T-helper 2 cell treated with Interferon-gamma antibody and Interleukin-4, amounts not matched to agents 5 μg/mL and 100 μg/mL, for 36 hours (primary cell): ENCODE measurements at regions not wholly inside any gene's neighbourhood (a gene's known extent, or its start where the extent isn't known, plus 50 kb on each side); places are given as distances from the start of the nearest gene placed in this dataset.

Experiments
- DNase-seq: peaks from one replicate; pipeline ENCODE4 v3.0.0; 2021; ENCODE audit warnings: low spot score
- H3K27ac Mint-ChIP-seq: one replicate; pipeline ENCODE4 v1.8.0; 2021; ENCODE audit warnings: mild to moderate bottlenecking, mixed read lengths
- H3K27me3 Mint-ChIP-seq: one replicate; pipeline ENCODE4 v1.8.0; 2021; ENCODE audit warnings: low read depth, mixed read lengths
- H3K36me3 Mint-ChIP-seq: one replicate; pipeline ENCODE4 v1.8.0; 2021; ENCODE audit warnings: low read depth, mixed read lengths
- H3K4me1 Mint-ChIP-seq: one replicate; pipeline ENCODE4 v1.8.0; 2021; ENCODE audit warnings: low read depth, mixed read lengths
- H3K4me3 Mint-ChIP-seq: one replicate; pipeline ENCODE4 v1.8.0; 2022; ENCODE audit warnings: mild to moderate bottlenecking, moderate library complexity, mixed read lengths
- H3K9me3 Mint-ChIP-seq: one replicate; pipeline ENCODE4 v1.8.0; 2021; ENCODE audit warnings: mixed read lengths

DNA sequence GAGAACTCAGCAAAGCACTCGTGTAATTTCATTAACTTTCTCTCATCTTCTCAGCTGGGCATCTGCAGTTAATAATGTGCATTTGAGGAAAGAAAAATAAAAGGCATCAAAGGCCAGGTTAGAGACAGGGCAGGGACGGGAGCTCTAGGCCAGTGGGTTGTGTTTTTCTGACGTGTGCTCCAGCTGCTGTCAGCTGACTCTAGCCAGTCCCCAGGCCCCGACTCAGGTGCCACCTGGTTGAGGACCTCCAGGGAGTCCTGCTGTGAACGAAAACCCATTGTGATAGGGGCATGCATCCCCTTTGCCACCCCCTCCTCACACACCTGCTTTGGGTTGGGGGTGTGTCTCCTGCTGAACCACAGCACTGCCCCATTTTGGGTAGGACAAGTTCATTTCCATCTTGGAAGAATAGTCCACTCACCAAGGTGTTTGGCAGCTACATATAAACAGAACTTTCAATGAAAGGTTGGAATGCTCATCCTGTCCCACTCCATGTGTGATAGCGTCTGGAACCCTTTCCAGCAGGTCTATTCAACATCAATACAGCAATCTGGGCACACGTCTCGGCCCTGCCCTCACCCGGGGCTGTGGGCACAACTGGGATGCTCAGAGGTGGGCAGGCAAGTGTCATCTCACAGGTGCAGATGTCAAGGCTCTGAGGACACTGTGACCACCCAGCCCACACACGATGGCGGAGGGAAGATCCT lies 146.1 kb upstream of the FAM20C start:
- H3K9me3 Mint-ChIP-seq: no peaks in the 10 kb centered on the region
- no peak overlapping the region for H3K27ac Mint-ChIP-seq
- no peaks in the 10 kb centered on the region for H3K4me1 Mint-ChIP-seq
- no peaks in the 10 kb centered on the region for H3K36me3 Mint-ChIP-seq
- no peak overlapping the region for H3K4me3 Mint-ChIP-seq
- H3K27me3 Mint-ChIP-seq: peaks cover 2% of the 10 kb centered on the region
- peak; percentile 1 for DNase-seq

GRCh38 chr7:46830-47140 lies 145.6 kb upstream of the FAM20C start:
- H3K36me3 Mint-ChIP-seq: no peaks in the 10 kb centered on the region
- no peak for DNase-seq
- H3K4me3 Mint-ChIP-seq: no peak overlapping the region
- peaks cover 2% of the 10 kb centered on the region for H3K27me3 Mint-ChIP-seq
- H3K4me1 Mint-ChIP-seq: no peaks in the 10 kb centered on the region
- no peak overlapping the region for H3K27ac Mint-ChIP-seq
- no peaks in the 10 kb centered on the region for H3K9me3 Mint-ChIP-seq

DNA sequence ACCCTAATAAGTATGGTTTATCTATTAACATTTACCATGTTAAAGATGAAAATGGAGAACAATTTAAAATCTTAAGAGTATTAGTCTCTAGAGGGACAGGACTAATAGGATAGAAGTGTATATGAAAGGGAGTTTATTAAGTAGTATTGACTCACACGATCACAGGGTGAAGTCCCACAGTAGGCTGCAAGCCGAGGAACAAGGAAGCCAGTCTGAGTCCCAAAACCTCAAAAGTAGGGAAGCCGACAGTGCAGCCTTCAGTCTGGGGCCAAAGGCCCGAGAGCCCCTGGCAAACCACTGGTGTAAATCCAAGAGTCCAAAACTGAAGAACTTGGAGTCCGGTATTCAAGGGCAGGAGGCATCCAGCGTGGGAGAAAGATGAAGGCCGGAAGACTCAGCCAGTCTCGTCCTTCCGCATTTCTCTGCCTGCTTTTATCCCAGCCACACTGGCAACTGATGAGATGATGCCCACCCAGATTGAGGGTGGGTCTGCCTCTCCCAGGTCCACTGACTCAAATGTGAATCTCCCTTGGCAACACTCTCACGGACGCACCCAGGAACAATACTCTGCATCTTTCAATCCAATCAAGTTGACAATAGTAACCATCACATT lies 140.8 kb upstream of the FAM20C start:
- Mint-ChIP-seq H3K36me3 (no peaks in the 10 kb centered on the region), H3K4me3 (no peak overlapping the region), H3K27ac (no peak overlapping the region), H3K9me3 (no peaks in the 10 kb centered on the region), H3K27me3 (no peaks in the 10 kb centered on the region), H3K4me1 (no peaks in the 10 kb centered on the region)
- DNase-seq: no peak

- no peak overlapping the region for H3K27ac Mint-ChIP-seq
- no peaks in the 10 kb centered on the region for H3K36me3 Mint-ChIP-seq
- no peaks in the 10 kb centered on the region for H3K9me3 Mint-ChIP-seq
- H3K27me3 Mint-ChIP-seq: no peaks in the 10 kb centered on the region
- no peak overlapping the region for H3K4me3 Mint-ChIP-seq
- no peaks in the 10 kb centered on the region for H3K4me1 Mint-ChIP-seq
- no peak for DNase-seq
Measured at GRCh38 chr7:52100-52499, 140.3 kb upstream of the FAM20C start.

DNA sequence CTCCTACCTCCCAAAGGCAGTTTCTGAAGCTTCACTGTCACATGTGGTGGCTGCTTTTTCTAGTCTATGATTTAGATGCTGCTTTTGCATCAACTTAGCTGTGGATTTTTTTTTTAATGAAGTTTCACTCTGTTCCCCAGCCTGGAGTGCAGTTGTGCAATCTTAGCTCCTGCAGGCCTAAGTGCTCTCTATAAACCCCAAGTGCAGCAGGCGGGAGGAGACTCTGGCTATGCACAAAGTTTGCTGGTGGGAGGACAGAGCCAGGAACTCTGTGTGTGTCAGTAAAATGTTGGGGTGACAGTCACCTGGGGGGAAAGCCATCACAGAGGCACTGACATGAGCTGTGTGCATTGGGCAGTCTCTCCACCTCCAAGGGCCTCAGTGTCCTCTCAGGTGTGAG lies 138.8 kb upstream of the FAM20C start:
- Mint-ChIP-seq H3K4me3 (no peak overlapping the region), H3K36me3 (no peaks in the 10 kb centered on the region), H3K9me3 (no peaks in the 10 kb centered on the region), H3K27ac (no peak overlapping the region), H3K27me3 (no peaks in the 10 kb centered on the region), H3K4me1 (no peaks in the 10 kb centered on the region)
- no peak for DNase-seq

GRCh38 chr7:54615-55014 lies 137.8 kb upstream of the FAM20C start:
- H3K27ac Mint-ChIP-seq: no peak overlapping the region
- no peaks in the 10 kb centered on the region for H3K27me3 Mint-ChIP-seq
- H3K4me1 Mint-ChIP-seq: no peaks in the 10 kb centered on the region
- DNase-seq: no peak
- no peaks in the 10 kb centered on the region for H3K36me3 Mint-ChIP-seq
- no peak overlapping the region for H3K4me3 Mint-ChIP-seq
- H3K9me3 Mint-ChIP-seq: no peaks in the 10 kb centered on the region

DNA sequence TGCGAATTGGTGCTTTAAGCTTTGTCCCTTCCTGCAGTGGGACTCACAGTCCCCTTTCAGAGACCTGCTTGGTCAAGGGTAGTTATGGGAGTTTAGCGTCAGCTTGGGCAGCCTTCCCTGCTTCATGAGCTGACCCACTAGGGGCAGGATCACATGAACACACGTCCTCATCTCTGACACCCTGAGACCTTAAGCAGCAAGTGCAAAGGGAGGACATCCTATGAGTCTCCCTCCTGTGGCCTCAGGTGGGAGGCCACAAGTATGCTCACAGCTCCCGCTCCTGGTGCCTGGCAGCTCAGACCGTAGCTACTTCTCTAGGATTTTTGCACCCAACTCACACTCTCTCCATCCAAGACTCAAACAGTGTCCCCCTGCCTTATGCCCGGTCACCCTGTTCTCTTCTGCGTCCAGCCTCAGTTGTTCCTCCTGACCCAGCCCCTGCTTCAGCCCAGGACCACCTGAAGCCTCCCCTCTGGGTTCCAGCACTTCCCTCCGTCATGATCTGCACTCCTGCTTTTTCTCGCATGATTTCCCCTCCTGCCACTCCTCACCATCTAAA lies 136.6 kb upstream of the FAM20C start:
- H3K27me3 Mint-ChIP-seq: no peaks in the 10 kb centered on the region
- no peak for DNase-seq
- no peaks in the 10 kb centered on the region for H3K36me3 Mint-ChIP-seq
- H3K27ac Mint-ChIP-seq: no peak overlapping the region
- H3K4me3 Mint-ChIP-seq: no peak overlapping the region
- no peaks in the 10 kb centered on the region for H3K9me3 Mint-ChIP-seq
- no peaks in the 10 kb centered on the region for H3K4me1 Mint-ChIP-seq

GRCh38 chr7:56291-56913 lies 136.0 kb upstream of the FAM20C start:
- H3K27me3 Mint-ChIP-seq: no peaks in the 10 kb centered on the region
- H3K4me1 Mint-ChIP-seq: no peaks in the 10 kb centered on the region
- no peaks in the 10 kb centered on the region for H3K36me3 Mint-ChIP-seq
- H3K9me3 Mint-ChIP-seq: no peaks in the 10 kb centered on the region
- H3K27ac Mint-ChIP-seq: no peak overlapping the region
- no peak for DNase-seq
- H3K4me3 Mint-ChIP-seq: no peak overlapping the region

GRCh38 chr7:57071-57470 lies 135.3 kb upstream of the FAM20C start:
- Mint-ChIP-seq H3K36me3 (no peaks in the 10 kb centered on the region), H3K27ac (no peak overlapping the region), H3K27me3 (no peaks in the 10 kb centered on the region), H3K4me1 (no peaks in the 10 kb centered on the region), H3K4me3 (no peak overlapping the region), H3K9me3 (no peaks in the 10 kb centered on the region)
- DNase-seq: no peak

- H3K27me3 Mint-ChIP-seq: no peaks in the 10 kb centered on the region
- H3K27ac Mint-ChIP-seq: no peak overlapping the region
- H3K4me3 Mint-ChIP-seq: no peak overlapping the region
- H3K9me3 Mint-ChIP-seq: no peaks in the 10 kb centered on the region
- no peak for DNase-seq
- no peaks in the 10 kb centered on the region for H3K36me3 Mint-ChIP-seq
- no peaks in the 10 kb centered on the region for H3K4me1 Mint-ChIP-seq
Measured at GRCh38 chr7:57482-58255, 134.7 kb upstream of the FAM20C start.

- no peaks in the 10 kb centered on the region for H3K4me1 Mint-ChIP-seq
- H3K36me3 Mint-ChIP-seq: no peaks in the 10 kb centered on the region
- H3K27me3 Mint-ChIP-seq: no peaks in the 10 kb centered on the region
- DNase-seq: no peak
- no peaks in the 10 kb centered on the region for H3K9me3 Mint-ChIP-seq
- no peak overlapping the region for H3K4me3 Mint-ChIP-seq
- H3K27ac Mint-ChIP-seq: no peak overlapping the region
Measured at GRCh38 chr7:58316-58715, 134.1 kb upstream of the FAM20C start.

- Mint-ChIP-seq H3K9me3 (no peaks in the 10 kb centered on the region), H3K27me3 (no peaks in the 10 kb centered on the region), H3K4me1 (no peaks in the 10 kb centered on the region), H3K36me3 (no peaks in the 10 kb centered on the region), H3K4me3 (no peak overlapping the region), H3K27ac (no peak overlapping the region)
- DNase-seq: no peak
Measured at GRCh38 chr7:59079-60016, 133.0 kb upstream of the FAM20C start.

DNA sequence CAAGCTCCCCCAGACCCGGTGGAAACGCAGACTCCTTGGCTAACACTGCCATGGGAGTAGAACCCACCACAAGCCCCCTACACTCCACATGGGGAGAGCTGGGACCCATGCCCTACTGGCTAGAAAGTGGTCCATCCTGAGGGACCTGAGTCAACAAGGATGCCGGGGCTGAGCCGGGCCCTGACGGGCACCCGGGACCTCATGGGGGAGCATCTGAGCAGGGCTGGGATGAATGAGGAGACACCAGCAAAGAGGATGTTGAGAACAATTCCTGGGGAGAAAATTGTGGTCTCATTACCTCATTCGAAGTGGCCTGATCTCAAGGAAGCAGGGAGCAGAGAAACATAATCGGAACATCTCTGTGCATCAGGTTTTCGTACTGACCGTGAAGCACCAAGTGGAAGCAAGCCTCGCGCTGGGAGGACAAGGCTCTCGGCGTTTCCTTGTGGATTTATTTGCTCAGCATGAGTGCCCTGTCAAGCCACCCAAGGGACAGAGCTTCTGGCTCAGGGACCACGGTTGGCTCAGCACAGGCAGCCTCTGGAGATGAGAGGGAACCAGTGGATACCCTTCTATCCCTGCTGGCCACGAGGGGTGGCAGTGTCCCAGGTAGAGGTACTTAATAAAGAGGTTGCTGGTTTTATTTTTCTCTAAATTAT lies 132.2 kb upstream of the FAM20C start:
- no peaks in the 10 kb centered on the region for H3K36me3 Mint-ChIP-seq
- no peak overlapping the region for H3K4me3 Mint-ChIP-seq
- no peak for DNase-seq
- no peaks in the 10 kb centered on the region for H3K27me3 Mint-ChIP-seq
- no peaks in the 10 kb centered on the region for H3K4me1 Mint-ChIP-seq
- H3K9me3 Mint-ChIP-seq: no peaks in the 10 kb centered on the region
- H3K27ac Mint-ChIP-seq: no peak overlapping the region
